HUDEP-2 (cell line): ENCODE measurements at regions not wholly inside any gene's neighbourhood (a gene's known extent, or its start where the extent isn't known, plus 50 kb on each side); places are given as distances from the start of the nearest gene placed in this dataset.
"Not testable (repeated sequence)": the region's sequence is repeated elsewhere in the genome, so short reads cannot be mapped to it uniquely, and the experiment has no call there.

Source experiments
- DNase-seq, 76 experiments: peaks; one replicate each; lab custom pipeline; 2025; ENCODE audit not compliant: unreplicated experiment in 76 of 76; lab: John Stamatoyannopoulos, UW

DNA sequence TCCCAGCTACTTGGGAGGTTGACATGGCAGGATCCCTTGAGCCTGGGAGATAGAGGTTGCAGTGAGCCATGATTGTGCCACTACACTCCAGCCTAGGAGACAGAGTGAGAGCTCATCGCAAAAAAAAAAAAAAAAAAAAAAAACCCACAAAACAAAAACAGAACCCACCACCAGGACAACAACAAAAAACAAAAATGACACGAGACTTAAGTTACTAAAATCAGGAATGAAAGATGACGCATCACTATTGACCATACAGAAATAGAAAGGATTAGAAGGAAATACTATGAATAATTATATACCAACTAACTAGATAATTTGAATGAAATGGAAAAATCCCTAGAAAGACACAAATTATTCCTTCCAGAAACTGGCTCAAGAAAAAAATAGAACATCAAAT is 432.4 kb upstream of the PMFBP1 start:
- DNase-seq = no peak

DNA sequence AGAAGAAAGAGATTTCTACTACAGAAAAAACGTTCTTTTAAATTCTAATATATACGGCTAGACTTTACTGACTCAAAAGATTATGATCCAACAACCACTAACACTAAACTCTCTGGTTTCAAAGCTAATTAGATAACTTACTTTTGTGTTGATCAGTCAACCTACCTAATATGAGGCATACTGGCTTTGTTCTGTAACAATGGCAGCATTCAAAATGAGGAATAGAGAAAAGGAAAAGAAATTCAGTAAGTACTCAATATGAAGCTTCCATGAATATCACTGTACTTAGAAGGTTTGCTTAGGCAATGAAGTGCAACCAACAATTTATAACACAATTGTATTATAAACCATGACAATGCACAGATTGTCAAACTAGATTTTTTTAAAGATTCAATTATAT is 430.5 kb upstream of the PMFBP1 start:
- DNase-seq = no peak

DNA sequence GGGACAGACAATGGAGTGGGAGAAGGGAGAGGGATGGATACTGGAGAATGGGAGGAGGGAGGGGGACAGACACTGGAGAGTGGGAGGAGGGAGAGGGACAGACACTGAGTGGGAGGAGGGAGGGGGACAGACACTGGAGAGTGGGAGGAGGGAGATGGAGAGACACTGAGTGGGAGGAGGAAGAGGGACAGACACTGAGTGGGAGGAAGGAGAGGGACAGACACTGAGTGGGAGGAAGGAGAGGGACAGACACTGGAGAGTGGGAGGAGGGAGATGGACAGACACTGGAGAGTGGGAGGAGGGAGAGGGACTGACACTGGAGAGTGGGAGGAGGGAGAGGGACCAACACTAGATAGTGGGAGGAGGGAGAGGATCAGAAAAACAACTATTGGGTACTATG is 426.7 kb upstream of the PMFBP1 start:
- DNase-seq = no peak

DNA sequence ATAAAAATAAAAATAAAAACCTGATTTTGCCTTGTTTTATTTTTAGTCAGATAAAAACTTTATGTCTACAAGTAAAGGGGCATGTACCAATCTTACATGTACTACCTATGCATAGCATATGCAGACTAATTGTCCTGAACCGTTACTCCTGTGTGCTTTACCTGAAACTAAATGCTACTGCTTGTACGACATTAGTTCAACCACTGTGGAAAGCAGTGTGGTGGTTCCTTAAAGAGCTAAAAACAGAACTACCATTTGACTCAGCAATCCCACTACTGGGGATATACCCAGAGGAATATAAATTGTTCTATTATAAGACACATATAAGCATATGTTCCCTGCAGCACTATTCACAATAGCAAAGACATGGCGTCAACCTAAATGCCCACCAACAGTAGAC is 426.0 kb upstream of the PMFBP1 start:
- DNase-seq = no peak

DNA sequence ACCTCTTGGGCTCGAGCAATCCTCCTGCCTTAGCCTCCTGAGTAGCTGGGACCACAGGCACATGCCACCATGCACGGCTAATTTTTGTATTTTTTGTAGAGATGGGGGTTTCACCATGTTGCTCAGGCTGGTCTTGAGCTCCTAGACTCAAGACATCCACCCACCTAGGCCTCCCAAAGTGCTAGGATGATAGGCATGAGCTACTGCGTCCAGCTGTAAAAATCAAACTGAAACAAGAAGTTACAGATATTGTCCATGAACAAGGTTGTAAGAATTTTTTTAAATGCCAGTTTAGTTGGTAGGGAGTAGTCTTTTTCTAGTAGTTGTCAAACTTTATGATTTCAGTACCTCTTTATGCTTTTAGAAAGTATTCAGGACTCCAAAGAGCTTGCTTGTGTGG is 424.4 kb upstream of the PMFBP1 start:
- no peak for DNase-seq

DNA sequence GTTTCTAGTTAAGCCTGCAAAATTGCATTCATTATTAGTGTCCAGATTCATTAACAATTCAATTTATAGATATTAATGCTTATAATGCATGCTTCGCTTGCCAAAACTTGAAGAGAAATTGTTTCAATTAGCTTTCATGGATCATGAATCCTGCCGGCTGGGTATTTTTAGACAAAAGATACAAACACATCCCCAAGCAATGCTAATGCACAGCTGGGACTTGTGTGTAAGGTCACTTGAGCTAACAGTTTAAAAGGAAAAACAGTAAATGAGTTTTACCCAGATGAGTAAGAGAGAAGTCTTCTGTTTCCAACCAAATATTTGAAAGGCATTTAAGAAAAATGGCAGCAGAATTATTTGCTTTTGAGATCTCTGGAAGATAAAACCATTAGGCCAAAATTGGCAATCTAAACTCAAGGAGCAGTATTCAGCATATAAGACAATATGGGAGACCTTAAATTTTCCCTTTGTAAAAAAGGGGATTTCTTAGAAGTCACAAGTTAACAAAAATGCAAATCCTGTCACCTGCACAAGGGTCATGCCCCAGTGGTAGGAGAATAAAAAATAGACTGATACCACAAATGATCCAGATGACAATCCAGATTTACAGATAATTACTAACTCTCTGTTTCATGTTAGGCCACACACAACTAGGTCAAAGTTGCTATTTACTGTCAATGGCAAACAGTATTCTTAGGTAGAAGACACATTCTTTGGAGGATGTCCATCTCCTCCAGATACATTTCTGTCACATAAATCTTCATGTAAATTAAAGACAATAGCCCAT is 418.4 kb upstream of the PMFBP1 start:
- no peak for DNase-seq

DNA sequence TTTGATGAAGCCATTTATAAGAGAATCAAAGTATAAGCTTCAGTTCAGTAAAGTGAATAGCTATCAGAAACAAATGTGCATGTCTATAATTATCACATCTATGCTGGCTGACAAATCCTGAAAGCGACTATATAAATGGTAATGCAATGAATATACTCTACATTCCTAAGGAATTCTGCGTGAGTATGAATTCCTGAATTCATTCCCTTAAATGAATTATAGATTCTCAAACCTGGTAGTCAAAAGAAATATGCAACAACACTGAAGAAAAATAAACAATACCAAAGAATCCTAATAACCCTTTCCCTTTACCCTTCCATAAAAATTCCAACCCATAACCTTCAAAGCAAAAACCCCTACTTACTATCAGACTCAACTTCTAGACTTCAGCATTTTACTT is 416.6 kb upstream of the PMFBP1 start:
- no peak for DNase-seq

DNA sequence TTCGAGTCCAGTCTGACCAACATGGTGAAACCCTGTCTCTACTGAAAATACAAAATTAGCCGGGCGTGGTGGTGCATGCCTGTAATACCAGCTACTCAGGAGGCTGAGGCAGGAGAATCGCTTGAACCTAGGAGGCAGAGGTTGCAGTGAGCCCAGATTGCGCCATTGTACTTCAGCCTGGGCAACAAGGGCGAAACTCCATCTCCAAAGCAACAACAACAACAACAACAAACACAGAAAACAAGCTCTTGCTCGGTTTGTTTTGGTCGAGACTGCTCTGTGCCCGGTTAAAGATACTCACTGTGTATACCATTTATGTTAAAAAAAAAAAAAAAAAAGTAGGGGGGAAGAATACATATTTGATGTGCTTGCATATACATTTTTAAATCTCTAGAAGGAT is 406.1 kb upstream of the PMFBP1 start:
- DNase-seq = not testable (repeated sequence)

DNA sequence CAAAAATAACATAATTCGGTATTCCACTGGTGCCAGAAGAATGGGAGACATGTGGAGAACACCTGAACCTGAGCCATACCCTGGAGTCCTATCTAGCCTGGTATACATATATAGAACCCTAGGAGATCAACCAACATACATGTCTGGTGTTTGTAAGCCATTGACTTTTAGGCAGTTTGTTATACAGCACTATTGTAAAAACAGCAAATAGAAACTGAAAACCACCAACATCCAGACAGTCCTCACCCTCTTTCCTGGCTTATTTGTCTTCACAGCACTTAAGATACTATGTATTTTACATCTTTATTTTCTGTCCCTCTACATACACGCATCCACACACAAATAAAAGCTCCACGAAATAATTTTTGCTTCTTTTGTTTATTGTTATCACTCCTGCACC is 404.2 kb upstream of the PMFBP1 start:
- no peak for DNase-seq

DNA sequence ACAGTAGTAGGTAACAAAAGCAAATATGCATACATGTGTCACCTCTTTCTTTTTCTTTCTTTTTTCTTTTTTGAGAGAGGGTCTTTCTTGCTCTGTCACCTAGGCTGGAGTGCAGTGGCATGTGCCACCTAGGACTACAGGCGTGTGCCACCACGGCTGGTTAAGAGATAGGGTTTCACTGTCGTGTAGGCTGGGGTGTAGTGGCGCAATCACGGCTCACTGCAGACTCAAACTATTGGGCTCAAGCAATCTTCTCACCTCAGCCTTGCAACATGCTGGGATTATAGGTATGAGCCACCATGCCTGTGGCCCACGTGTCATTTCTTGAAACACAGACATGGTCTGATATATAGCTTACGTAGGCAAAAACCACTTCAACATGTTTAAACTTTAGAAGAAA is 397.7 kb upstream of the PMFBP1 start:
- no peak for DNase-seq

DNA sequence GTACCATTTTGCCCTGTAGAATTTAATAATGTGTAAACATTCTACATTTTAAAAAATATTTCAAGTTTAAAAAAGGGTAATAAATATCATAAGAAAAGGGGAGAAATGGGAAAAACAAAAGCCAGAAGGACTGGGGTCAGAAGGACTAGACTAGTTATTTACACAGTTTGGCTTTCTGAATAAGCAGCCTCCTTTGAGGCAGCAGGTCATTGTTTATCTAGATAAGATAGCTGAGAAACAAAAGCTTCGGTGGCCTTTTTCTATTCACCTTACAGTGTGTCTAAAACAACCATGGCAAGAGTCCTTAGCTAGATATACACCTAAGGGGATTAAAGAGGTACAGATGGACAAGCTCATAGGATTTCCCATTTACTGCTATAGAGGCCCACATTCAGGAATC is 396.5 kb upstream of the PMFBP1 start:
- DNase-seq = no peak

DNA sequence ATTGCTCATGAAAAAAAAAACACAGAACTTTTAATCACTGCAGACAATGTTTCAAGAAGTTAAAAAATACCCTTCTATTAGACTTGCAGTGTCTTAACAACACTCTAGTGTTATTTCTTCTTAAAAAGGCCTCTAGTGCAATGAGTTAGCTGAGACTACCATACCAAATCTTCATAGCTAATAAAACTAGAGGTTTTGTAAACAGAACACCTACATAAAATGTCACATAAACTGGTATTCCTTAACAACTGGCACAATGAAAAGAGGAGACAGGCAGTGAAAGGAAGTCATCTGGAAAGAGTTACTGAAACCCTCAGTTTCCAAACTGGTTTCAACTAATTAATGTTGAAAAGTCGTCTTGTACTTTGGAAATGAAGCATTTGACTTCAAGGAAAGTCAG is 394.2 kb upstream of the PMFBP1 start:
- no peak for DNase-seq

DNA sequence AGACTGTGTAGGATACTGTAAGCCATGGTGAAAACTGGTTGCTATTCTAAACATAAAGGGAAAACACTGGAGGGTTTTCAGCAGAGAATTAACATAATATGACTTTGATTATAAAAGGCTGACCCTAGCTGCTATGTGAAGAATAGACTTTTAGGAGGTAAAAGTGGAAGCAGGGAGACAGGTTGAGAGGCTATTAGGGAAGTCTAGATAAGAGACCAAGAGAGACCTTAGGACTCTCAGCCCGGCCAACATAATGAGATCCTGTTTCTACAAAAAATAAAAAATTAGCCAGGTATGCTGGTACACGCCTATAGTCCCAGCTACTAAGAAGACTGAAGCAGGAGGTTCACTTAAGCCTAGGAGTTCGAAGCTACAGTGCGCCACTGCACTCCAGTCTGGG is 393.2 kb upstream of the PMFBP1 start:
- DNase-seq = no peak

DNA sequence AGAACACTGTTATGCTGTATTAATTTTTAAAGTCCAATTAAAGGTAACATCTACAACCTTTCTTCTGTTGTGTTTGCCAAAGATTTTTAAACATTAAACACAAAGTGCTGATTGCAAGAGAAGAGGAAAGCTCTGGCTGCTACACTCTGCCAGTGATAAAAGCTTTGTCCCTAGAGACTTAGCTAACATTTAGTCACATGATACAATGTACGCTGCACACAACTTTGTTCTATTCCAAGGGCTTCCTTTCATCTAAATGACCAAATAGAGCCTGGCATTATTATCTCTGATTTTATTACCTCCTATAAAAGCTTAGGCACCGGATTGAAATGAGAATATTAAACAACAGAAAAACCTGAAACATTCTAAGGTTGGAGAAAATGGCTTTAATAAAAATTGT is 388.7 kb upstream of the PMFBP1 start:
- DNase-seq = no peak

DNA sequence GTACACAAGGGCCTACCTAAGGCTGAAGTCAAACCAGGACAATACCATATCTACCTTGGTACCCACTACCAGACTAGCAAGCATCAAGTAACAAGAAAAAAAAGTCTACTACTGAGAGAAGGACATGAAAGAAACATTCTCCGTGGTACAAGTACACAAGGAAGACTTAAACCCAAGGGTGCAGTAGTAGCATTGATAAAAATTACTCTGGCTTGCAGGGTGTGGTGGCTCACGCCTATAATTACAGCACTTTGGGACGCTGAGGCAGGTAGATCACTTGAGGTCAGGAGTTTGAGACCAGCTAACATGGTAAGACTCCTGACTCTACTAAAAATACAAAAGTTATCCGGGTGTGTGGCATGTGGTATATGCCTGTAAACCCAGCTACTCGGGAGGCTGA is 386.5 kb upstream of the PMFBP1 start:
- DNase-seq = no peak

DNA sequence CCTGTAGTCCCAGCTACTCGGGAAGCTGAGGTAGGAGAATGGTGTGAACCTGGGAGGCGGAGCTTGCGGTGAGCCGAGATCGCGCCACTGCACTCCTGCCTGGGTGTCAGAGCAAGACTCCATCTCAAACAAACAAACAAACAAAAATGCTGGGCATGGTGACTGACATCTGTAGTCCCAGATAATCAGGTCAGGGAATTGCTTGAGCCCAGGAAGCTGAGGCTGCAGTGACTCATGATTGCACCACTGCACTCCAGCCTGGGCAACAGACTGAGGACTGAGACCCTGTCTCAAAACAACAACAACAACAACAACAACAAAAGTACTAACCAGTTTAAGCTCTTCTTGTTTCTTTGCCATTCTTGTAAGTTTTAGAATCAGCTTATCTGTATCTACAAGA is 383.0 kb upstream of the PMFBP1 start:
- no peak for DNase-seq

DNA sequence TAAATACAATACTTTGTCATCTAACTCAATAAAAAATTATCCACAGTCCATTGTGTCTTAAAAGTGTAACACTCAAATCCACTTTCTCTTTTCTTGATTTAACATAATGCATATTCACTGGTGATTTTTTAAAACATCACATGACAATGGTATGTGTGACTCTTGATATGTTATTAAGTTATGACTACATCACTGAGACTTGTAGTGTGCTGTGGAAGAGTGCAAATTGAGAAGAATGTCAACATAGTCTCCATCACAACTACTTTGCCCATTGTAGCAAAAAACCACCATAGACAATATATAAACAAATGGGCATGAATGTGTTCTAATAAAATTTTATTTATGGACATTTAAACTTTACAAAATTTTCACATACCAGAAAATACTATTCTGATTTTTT is 380.7 kb upstream of the PMFBP1 start:
- DNase-seq = no peak

DNA sequence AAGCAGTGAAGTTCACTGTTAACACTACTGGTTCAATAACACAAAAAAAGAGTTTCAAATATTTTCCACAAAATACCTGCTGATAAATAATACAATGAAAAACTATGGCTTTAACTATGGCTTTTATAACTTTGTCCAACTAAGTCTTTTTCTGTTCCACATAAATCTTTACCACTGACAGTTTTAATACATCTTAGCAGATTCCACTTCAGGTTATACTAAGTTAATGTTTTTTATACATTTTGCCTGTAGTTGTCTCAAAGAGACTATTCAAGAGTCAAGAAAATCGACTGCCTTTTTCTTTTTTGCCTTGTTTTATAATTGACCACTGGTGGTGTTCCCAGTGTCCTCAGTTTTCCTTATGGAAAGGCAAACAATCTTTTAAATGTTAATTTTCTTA is 379.7 kb upstream of the PMFBP1 start:
- no peak for DNase-seq

DNA sequence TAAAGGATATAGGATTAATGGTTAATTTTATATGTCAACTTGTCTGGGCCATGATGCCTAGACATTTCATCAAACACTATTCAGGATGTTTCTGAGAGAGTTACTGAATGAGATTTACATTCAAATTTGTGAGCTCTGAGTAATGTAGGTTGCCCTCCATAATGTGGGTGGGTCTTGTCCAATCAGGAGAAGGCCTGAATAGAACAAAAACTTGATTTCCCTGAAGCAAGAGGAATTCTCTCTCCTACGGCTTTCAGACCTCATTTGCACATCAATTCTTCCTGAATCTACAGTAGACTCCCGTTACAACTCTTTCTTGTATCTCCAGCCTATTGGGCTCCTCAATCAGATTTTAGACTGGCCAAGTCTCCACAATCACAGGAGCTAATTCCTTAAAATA is 377.9 kb upstream of the PMFBP1 start:
- DNase-seq = no peak

DNA sequence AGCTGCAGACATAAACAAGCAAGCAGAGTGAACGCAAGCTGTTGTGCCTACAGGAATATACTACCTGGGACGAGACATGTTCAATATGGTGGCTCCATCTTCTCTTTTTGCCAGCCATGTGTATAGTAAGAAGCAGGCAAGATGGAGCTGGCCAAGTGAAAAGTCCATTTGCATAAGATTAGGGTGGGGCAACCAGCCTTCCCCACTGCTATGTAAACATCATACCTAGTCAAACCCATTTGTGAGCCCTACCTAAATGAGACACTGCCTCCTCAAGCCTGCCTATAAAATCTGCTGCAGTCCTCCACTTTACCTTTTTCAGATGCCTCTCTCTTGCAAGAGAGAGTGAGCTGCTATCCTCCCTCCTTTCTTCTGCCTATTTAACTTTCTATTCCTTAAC is 370.1 kb upstream of the PMFBP1 start:
- no peak for DNase-seq

DNA sequence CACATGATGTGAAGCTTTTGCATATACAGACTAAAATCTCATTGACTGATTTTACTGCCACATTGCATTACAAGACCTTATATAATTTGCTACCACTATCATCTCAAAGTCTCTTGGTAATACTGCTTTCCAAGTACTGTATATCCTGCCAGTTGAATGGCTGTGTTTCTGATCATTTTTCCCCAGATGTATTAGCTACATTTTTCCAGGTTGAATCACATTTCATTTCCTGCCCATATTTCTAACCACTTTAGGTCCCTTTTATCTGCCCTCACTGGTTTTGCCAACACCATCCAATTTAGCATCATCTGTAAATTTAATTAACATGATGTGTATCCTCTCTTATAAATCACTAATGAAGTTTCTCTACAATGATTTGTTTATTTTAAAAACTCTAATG is 365.7 kb upstream of the PMFBP1 start:
- no peak for DNase-seq

DNA sequence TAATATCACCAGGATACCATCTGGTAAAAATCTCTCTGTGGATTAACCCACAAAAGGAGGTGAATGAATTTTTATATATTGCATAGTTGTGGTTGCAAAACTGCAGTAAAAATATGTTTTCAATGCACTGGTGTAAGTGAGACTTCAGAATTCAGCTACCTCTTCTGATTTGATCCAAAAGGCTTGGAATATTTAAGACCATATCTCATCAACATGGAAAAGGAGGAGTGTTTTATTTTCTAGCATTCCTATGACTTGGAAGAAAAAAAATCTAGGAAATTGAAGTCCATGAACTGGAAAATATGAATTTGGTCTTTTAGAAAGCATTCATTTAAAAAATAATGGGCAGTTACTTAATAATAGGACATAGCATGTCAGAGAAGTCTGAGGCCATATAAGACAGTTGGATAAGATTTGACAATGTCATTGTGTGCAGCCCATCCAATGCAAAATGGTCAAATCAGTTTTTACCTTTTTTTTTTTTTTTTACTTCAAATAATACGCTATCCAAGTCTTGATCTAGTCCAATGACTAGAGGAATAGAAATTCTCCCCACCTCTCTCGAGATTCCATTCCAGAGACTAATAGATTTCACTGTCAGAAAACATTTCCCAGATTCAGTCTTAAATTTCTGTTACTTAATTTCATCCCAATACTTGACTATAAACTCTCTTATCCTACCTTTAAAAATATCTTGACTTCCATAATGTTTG is 364.9 kb upstream of the PMFBP1 start:
- DNase-seq = no peak
